ENCODE measurements at regions not wholly inside any gene's neighbourhood (a gene's known extent, or its start where the extent isn't known, plus 50 kb on each side); places are given as distances from the start of the nearest gene placed in this dataset.
"Not testable (repeated sequence)": the region's sequence is repeated elsewhere in the genome, so short reads cannot be mapped to it uniquely, and the experiment has no call there.

DNA sequence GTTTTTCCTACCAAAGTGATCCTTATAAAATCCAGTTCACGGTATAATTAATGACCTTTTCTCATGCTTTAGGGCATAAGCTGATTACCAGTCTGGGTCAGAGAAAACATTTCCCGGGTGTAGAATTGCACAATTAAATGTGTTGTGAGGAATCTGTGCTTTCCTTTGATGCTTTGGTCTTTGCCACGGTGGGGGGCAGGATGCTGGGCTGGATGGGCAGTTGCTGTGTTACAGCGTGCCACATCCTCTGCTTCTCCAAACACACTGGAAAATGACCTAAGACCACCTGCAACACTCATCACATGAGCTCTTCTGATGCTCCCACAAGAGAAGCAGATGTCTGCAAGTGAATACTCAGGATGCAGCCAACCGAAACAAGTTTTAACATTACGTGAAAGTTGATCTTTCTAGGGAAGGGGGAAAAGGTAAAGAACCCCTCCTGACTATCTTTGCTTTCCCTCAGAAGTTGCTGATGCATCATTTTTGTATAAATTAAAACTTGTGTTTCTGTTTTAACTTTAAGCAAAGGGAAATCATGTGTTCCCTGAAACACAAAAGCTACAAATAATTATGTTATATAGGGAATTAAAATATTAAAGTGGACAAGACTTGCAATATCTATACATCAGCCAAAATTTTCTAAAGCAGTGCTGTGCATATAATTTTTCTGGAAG, 515.3 kb upstream of the NR5A2 start:
- H3K4me3 ChIP-seq: no peak overlapping the region
- no peak overlapping the region for H3K27ac ChIP-seq
- H3K27me3 ChIP-seq (replicated peaks): no peaks in the 10 kb centered on the region
- H3K4me1 ChIP-seq (replicated peaks): no peaks in the 10 kb centered on the region
- H3K36me3 ChIP-seq: no peaks in the 10 kb centered on the region
- H3K9me3 ChIP-seq (replicated peaks): no peaks in the 10 kb centered on the region
- no peak for DNase-seq (ENCODE audit: low read depth in 1 of 2, low spot score in 2 of 2)

DNA sequence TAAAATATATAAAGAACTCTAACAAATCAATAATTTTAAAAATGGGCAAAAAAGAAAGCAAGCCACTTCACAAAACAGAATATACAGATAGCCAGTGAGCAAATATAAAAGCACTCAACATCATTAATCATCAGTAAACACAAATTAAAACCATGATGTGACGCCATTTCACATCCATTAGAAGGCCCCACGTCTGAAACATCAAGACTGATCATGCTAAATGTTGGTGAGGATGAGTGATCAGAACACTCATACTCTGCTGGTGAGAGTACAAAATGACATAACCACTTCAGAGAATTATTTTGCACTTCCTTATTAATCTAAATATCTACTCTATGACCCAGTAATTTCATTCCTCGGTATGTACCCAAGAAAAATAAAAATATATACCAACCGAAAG, 512.2 kb upstream of the NR5A2 start:
- no peak for DNase-seq (ENCODE audit: low read depth in 1 of 2, low spot score in 2 of 2)
- no peaks in the 10 kb centered on the region for H3K9me3 ChIP-seq (replicated peaks)
- no peak overlapping the region for H3K27ac ChIP-seq
- no peaks in the 10 kb centered on the region for H3K4me1 ChIP-seq (replicated peaks)
- H3K27me3 ChIP-seq (replicated peaks): no peaks in the 10 kb centered on the region
- no peaks in the 10 kb centered on the region for H3K36me3 ChIP-seq
- H3K4me3 ChIP-seq: no peak overlapping the region

DNA sequence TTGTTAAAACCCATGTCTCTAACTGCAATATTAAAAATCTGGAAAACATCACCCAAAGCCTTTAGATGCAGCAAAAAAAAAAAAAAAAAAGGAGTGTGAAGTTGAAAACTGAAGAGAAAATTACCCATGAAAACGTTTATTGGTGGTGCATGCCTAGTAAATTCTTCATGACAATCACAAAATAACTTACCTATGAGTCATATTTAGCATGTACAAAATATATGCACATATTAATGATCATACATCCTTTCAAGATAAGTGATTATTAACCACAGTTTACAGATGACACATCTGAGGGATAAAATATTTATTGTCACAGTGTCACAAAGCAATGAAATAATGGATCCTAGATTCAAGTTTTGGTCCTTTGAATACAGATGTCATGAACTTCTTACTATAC, 505.2 kb upstream of the NR5A2 start:
- H3K9me3 ChIP-seq (replicated peaks): 0 out of 2 replicates have a peak, but pooled peaks cover 2% of the 10 kb centered on the region
- no peak overlapping the region for H3K27ac ChIP-seq
- no peak overlapping the region for H3K4me3 ChIP-seq
- no peaks in the 10 kb centered on the region for H3K4me1 ChIP-seq (replicated peaks)
- H3K36me3 ChIP-seq: no peaks in the 10 kb centered on the region
- no peaks in the 10 kb centered on the region for H3K27me3 ChIP-seq (replicated peaks)
- no peak for DNase-seq (ENCODE audit: low read depth in 1 of 2, low spot score in 2 of 2)

DNA sequence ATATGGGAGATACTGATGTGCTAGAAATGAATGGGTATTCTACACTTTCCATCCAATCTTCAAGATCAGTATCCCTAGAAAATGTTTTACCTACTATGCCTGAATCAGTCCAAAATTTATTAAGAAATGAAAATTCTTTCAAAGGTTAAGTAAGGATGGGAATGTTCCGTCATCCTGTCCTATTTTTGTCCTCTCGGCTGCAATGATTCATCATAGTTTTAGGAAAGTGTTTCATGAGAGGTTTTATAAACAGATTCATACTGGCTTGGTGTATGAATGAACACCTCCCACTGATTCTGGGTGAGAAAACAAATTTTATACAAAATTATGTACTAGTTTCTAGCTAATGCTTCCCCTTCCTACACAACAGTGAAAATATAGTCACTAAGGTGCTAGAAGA, 504.6 kb upstream of the NR5A2 start:
- Histone ChIP-seq H3K4me1 (replicated peaks) (no peaks in the 10 kb centered on the region), H3K4me3 (no peak overlapping the region), H3K9me3 (replicated peaks) (0 out of 2 replicates have a peak, but pooled peaks cover 2% of the 10 kb centered on the region), H3K36me3 (no peaks in the 10 kb centered on the region), H3K27me3 (replicated peaks) (no peaks in the 10 kb centered on the region), H3K27ac (no peak overlapping the region)
- DNase-seq (ENCODE audit: low read depth in 1 of 2, low spot score in 2 of 2): no peak

DNA sequence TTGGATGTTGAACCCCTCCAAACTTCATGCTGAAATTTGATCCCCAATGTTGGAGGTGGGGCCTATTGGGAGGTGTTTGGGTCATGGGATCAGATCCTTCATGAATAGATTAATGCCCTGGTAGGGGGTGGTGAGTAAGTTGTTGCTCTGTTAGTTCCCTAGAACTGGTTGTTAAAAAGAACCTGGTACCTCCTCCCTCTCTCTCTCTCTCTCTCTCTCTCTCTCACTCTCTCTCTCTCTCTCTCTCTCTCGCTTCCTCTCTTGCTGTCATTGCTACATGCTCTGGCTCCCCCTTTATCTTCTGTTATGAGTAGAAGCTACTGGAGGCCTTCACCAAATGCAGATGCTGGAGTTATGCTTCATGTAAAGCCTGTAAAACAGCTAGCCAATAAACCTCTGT, 498.2 kb upstream of the NR5A2 start:
- H3K4me3 ChIP-seq: no peak overlapping the region
- no peaks in the 10 kb centered on the region for H3K27me3 ChIP-seq (replicated peaks)
- H3K9me3 ChIP-seq (replicated peaks): 0 out of 2 replicates have a peak, but pooled peaks cover 6% of the 10 kb centered on the region
- no peak overlapping the region for H3K27ac ChIP-seq
- H3K36me3 ChIP-seq: no peaks in the 10 kb centered on the region
- no peak for DNase-seq (ENCODE audit: low read depth in 1 of 2, low spot score in 2 of 2)
- H3K4me1 ChIP-seq (replicated peaks): no peaks in the 10 kb centered on the region

DNA sequence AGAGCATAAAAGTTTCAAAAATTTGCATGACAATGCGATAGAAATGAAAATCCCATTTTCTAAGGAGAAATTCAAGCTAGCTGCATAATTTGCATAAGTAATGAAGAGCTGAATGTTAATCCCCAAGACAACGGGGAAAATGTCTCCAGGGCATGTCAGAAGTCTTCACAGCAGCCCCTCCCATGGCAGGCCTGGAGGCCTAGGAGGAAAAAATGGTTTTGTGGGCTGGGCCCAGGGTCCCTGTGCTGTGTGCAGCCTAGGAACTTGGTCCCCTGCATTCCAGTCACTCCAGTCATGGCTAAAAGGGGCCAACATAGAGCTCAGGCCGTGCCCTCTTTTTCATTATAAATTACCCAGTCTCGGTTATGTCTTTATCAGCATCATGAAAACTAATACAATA, 494.1 kb upstream of the NR5A2 start:
- not testable (repeated sequence) for H3K4me3 ChIP-seq

DNA sequence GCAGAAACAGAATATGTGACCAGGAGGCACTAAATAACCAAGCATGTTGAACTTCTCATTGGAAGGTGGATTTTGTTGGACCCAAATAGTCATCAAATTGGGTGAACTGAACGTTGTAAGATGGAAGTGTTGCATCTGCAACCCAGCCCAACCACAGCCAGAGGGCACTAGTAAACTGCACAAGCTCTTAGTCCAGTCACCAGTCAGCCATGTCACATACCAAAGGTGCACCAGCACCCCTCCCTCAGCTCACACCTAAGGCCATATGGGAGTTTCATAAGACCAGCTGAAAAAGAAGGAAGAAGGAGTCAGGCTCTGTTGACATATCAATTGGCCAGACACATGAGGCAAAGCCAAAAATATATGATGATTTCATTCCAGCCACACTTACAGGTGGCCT, 481.7 kb upstream of the NR5A2 start:
- Histone ChIP-seq H3K4me1 (replicated peaks) (no peaks in the 10 kb centered on the region), H3K27ac (no peak overlapping the region), H3K27me3 (replicated peaks) (no peaks in the 10 kb centered on the region), H3K36me3 (no peaks in the 10 kb centered on the region), H3K9me3 (replicated peaks) (no peaks in the 10 kb centered on the region), H3K4me3 (no peak overlapping the region)
- DNase-seq (ENCODE audit: low read depth in 1 of 2, low spot score in 2 of 2): no peak

More for the DNA sequence above, 494.1 kb upstream of the NR5A2 start:
- DNase-seq (ENCODE audit: low read depth in 1 of 2, low spot score in 2 of 2); H3K4me1 ChIP-seq (replicated peaks); H3K27me3 ChIP-seq (replicated peaks); H3K36me3 ChIP-seq; H3K27ac ChIP-seq; H3K9me3 ChIP-seq (replicated peaks): not testable (repeated sequence)

DNA sequence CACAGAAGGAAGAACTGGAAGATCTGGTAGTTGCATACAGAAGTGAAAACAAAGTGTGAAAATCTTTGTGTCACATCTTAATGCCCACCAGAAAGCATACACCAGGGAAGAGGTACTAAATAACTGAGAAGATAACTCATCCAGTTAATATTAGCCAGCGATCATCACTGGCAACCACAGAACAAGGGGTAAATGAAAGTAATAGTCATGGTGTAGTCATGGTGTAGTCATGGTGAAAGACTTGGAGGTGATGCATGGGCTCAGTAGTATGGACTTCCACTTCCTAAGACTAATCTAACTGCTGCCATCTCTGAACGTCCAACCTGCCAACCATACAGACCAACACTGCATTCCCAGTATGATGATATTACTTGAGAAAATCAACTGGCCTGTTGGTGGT, 481.2 kb upstream of the NR5A2 start:
- Histone ChIP-seq H3K4me1 (replicated peaks) (no peaks in the 10 kb centered on the region), H3K27me3 (replicated peaks) (no peaks in the 10 kb centered on the region), H3K9me3 (replicated peaks) (no peaks in the 10 kb centered on the region), H3K36me3 (no peaks in the 10 kb centered on the region), H3K27ac (no peak overlapping the region), H3K4me3 (no peak overlapping the region)
- no peak for DNase-seq (ENCODE audit: low read depth in 1 of 2, low spot score in 2 of 2)

DNA sequence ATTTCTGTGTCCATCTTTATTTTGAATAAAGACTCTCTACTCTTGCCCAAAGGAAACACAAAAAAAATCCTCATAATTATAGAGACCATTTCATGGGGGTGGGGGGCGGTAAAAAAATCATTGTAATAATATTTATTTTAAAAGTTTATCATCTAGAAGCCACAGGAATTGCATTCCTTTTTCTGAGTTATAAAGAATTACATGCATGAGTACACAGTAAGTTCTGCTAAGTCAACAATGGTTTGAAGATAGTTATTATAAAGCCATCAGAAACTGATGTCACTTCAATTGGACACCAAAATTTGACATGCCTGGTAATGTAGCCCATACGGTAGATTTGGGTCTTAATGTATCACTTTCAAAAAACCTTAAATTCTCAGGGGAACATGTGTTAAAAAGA, 478.1 kb upstream of the NR5A2 start:
- Histone ChIP-seq H3K27ac (no peak overlapping the region), H3K27me3 (replicated peaks) (no peaks in the 10 kb centered on the region), H3K4me3 (no peak overlapping the region), H3K9me3 (replicated peaks) (no peaks in the 10 kb centered on the region), H3K4me1 (replicated peaks) (no peaks in the 10 kb centered on the region), H3K36me3 (no peaks in the 10 kb centered on the region)
- DNase-seq (ENCODE audit: low read depth in 1 of 2, low spot score in 2 of 2): no peak

DNA sequence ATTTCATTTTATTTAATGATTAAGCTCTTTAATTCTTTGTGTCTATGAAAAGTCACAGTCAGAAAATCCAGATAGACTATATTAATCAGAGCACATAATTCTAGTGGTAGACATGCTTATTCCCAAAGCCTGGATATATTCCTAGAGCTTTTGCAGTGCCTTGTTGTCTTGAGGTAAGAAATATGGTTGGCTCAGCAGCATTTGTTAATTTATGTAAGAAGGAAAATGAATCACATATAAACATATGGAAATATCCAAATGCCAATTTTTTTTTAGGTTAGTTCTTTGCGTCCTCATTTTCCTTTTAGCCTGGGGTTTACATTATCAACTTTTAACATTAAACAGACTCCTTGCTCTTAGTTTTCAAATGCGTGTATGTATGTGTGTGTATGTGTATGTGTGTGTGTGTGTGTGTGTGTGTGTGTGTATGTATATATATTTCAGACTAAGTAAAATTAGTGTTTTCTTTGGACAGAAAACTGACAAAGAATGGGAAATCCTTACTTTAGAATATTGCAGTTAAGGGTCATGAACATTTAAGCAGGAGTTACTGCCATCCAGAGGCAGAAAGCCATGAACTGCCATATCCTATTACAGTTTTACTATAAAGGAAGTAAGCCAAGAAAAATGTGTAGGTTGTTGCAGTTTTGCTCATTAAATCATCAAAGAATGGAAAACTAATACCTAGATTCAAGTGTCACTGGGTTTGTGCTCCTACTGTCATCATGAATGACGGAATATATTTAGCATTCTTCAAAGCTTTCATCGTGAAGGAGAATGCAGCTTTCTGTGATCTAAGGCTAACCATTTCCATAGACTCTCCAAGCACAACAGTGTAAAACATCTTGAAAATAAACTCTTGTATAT, 477.1 kb upstream of the NR5A2 start:
- no peaks in the 10 kb centered on the region for H3K4me1 ChIP-seq (replicated peaks)
- no peak overlapping the region for H3K27ac ChIP-seq
- H3K4me3 ChIP-seq: no peak overlapping the region
- no peaks in the 10 kb centered on the region for H3K36me3 ChIP-seq
- H3K27me3 ChIP-seq (replicated peaks): no peaks in the 10 kb centered on the region
- no peak for DNase-seq (ENCODE audit: low read depth in 1 of 2, low spot score in 2 of 2)
- no peaks in the 10 kb centered on the region for H3K9me3 ChIP-seq (replicated peaks)

DNA sequence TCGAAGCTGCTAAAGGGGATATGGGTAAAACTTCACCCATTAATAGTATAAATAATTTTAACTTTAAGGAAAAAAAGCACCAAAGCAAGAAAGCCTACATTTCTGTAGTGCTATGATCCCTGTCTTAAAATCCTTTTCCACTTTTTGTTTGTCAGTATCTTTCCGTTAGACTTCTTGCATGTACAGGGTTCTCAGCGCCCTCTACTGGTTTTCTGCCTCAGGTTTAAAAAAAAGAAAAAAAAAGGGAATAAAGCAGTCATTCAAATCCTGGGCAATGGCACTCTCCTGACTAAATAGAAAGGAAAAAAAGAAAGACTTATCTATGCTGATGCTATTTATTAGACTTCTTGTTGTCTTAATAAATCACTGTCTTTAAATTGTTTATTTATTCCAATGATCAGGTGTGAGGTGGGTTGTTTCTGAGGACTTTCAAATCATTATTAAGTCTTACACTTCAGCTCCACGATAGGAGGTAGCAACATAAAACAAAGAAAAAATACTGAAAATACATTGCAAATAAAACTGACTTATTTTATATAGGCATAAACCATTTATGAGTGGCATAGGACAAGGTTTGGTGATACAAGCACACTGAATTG, 475.4 kb upstream of the NR5A2 start:
- DNase-seq (ENCODE audit: low read depth in 1 of 2, low spot score in 2 of 2): peak; percentile 42 to 52
- Histone ChIP-seq H3K27ac (no peak overlapping the region), H3K27me3 (replicated peaks) (no peaks in the 10 kb centered on the region), H3K4me3 (no peak overlapping the region), H3K36me3 (no peaks in the 10 kb centered on the region), H3K4me1 (replicated peaks) (no peaks in the 10 kb centered on the region), H3K9me3 (replicated peaks) (no peaks in the 10 kb centered on the region)

DNA sequence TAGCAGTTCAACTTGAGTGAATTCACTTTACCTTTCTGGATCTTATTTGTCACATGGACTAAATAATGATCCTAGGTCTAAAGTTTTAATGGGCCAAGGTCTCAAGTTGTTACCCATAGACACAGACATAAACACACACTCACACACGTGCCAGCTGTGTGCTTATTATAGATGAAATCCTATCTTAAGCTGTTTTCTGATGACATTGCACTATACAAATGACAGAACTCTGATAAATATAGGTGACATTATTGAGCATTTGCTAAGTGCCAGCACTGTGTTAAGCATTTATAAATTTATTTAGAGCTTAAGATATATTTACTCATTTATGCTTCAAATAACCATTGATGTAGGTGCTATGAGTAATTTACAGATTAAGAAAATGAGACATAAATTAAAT, 474.4 kb upstream of the NR5A2 start:
- H3K4me3 ChIP-seq: no peak overlapping the region
- no peaks in the 10 kb centered on the region for H3K27me3 ChIP-seq (replicated peaks)
- no peak overlapping the region for H3K27ac ChIP-seq
- H3K9me3 ChIP-seq (replicated peaks): no peaks in the 10 kb centered on the region
- DNase-seq (ENCODE audit: low read depth in 1 of 2, low spot score in 2 of 2): no peak
- H3K36me3 ChIP-seq: no peaks in the 10 kb centered on the region
- no peaks in the 10 kb centered on the region for H3K4me1 ChIP-seq (replicated peaks)

DNA sequence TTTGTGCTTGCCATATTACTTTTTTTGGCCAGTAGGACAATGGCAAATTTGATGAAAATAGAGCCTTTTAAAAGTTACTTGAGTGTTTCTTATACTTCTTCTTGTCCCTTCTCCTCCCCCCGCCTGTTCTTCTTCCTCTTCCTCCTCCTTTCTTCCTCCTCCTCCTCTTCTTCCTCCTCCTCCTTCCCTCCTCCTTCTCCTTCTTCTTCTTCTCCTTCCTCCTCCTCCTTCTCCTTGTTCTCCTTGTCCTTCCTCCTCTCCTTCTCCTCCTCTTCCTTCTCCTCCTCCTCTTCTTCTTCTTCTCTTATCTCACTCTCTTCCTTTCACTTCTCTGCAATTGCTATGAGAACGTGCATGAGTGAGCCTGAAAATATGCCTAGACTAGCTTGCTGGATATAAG, 466.2 kb upstream of the NR5A2 start:
- H3K4me1 ChIP-seq (replicated peaks): no peaks in the 10 kb centered on the region
- no peak overlapping the region for H3K27ac ChIP-seq
- DNase-seq (ENCODE audit: low read depth in 1 of 2, low spot score in 2 of 2): no peak
- H3K4me3 ChIP-seq: no peak overlapping the region
- H3K27me3 ChIP-seq (replicated peaks): 0 out of 2 replicates have a peak, but pooled peaks cover 2% of the 10 kb centered on the region
- H3K36me3 ChIP-seq: no peaks in the 10 kb centered on the region
- H3K9me3 ChIP-seq (replicated peaks): no peaks in the 10 kb centered on the region

DNA sequence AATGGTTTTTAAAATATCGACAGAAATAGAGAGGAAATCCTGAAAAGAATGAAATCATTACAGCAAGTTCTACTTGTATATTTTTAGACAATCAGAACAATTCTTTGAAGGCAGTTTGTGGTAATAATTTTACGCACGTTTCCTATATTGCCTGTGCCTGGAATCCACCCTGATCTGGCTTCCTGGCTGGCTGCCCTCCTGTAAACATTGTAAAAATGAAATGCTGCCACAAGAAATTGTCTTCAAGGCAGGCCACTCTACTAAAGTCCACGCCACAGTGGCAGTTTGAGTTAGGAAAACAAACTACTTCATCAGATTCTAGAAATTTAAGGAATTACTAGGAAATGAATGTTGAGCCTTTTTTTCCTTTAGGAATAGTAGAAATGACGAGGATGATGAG, 454.5 kb upstream of the NR5A2 start:
- Histone ChIP-seq H3K9me3 (replicated peaks) (no peaks in the 10 kb centered on the region), H3K36me3 (no peaks in the 10 kb centered on the region), H3K27ac (no peak overlapping the region), H3K4me3 (no peak overlapping the region), H3K4me1 (replicated peaks) (no peaks in the 10 kb centered on the region), H3K27me3 (replicated peaks) (peaks cover 4% of the 10 kb centered on the region; the same call in 1 of the 2 replicates)
- no peak for DNase-seq (ENCODE audit: low read depth in 1 of 2, low spot score in 2 of 2)
